ENCODE measurements at regions not wholly inside any gene's neighbourhood (a gene's known extent, or its start where the extent isn't known, plus 50 kb on each side); places are given as distances from the start of the nearest gene placed in this dataset.

- no peak for DNase-seq (ENCODE audit: low spot score)
These were observed 230.5 kb downstream of the IDS start for GRCh38 chrX:149274516-149275105.

- no peak for DNase-seq (ENCODE audit: low spot score)
These were observed 232.2 kb downstream of the IDS start for GRCh38 chrX:149272690-149273463.

- no peak for DNase-seq (ENCODE audit: low spot score)
These were observed 237.0 kb downstream of the IDS start for GRCh38 chrX:149267878-149268813.

- no peak for DNase-seq (ENCODE audit: low spot score)
These were observed 243.0 kb downstream of the IDS start for GRCh38 chrX:149262086-149262485.

- DNase-seq (ENCODE audit: low spot score), result no peak
These were observed 245.9 kb downstream of the IDS start for GRCh38 chrX:149259241-149259640.

- DNase-seq (ENCODE audit: low spot score), result no peak
These were observed 249.2 kb downstream of the IDS start for GRCh38 chrX:149255860-149256259.

- no peak for DNase-seq (ENCODE audit: low spot score)
These were observed 257.0 kb downstream of the IDS start for GRCh38 chrX:149248073-149248625.

GRCh38 chrX:149230689-149231088 lies 274.4 kb downstream of the IDS start:
- no peak for DNase-seq (ENCODE audit: low spot score)

- no peak for DNase-seq (ENCODE audit: low spot score)
These were observed 281.3 kb downstream of the IDS start for GRCh38 chrX:149223854-149224253.

GRCh38 chrX:149222040-149222439 lies 283.1 kb downstream of the IDS start:
- no peak for DNase-seq (ENCODE audit: low spot score)

- DNase-seq (ENCODE audit: low spot score), result no peak
These were observed 283.9 kb downstream of the IDS start for GRCh38 chrX:149221230-149221629.

- no peak for DNase-seq (ENCODE audit: low spot score)
These were observed 291.8 kb downstream of the IDS start for GRCh38 chrX:149213264-149213663.

GRCh38 chrX:149208307-149208706 lies 296.8 kb downstream of the IDS start:
- DNase-seq (ENCODE audit: low spot score), result no peak

- no peak for DNase-seq (ENCODE audit: low spot score)
These were observed 297.6 kb downstream of the IDS start for GRCh38 chrX:149207518-149207917.

- no peak for DNase-seq (ENCODE audit: low spot score)
These were observed 299.2 kb downstream of the IDS start for GRCh38 chrX:149205937-149206336.

- DNase-seq (ENCODE audit: low spot score), result no peak
These were observed 300.0 kb downstream of the IDS start for GRCh38 chrX:149205081-149205480.

GRCh38 chrX:149199734-149200133 lies 305.4 kb downstream of the IDS start:
- no peak for DNase-seq (ENCODE audit: low spot score)

- DNase-seq (ENCODE audit: low spot score), result no peak
These were observed 305.9 kb downstream of the IDS start for GRCh38 chrX:149198980-149199732.

GRCh38 chrX:149185087-149185486 lies 320.0 kb downstream of the IDS start:
- no peak for DNase-seq (ENCODE audit: low spot score)

GRCh38 chrX:149161435-149162088 lies 343.5 kb downstream of the IDS start:
- DNase-seq (ENCODE audit: low spot score), result no peak

GRCh38 chrX:149157976-149158375 lies 347.1 kb downstream of the IDS start:
- no peak for DNase-seq (ENCODE audit: low spot score)

All from putamen (tissue), 1 donor.